Osteocyte (in vitro differentiated cells): ENCODE measurements at regions not wholly inside any gene's neighbourhood (a gene's known extent, or its start where the extent isn't known, plus 50 kb on each side); places are given as distances from the start of the nearest gene placed in this dataset.

Experiments
- DNase-seq: peaks from one replicate; pipeline ENCODE4 v3.0.0; 2021; ENCODE audit warnings: mixed read lengths; ENCODE audit not compliant: unreplicated experiment; ENCODE audit errors: extremely low spot score
- H3K27ac Mint-ChIP-seq: one replicate; pipeline ENCODE4 v1.8.0; 2021; ENCODE audit warnings: mild to moderate bottlenecking, mixed read lengths; ENCODE audit not compliant: unreplicated experiment
- H3K27me3 Mint-ChIP-seq: one replicate; pipeline ENCODE4 v1.8.0; 2021; ENCODE audit warnings: mixed read lengths; ENCODE audit not compliant: unreplicated experiment
- H3K36me3 Mint-ChIP-seq: one replicate; pipeline ENCODE4 v1.8.0; 2021; ENCODE audit warnings: mixed read lengths; ENCODE audit not compliant: unreplicated experiment
- H3K4me1 Mint-ChIP-seq: one replicate; pipeline ENCODE4 v1.8.0; 2021; ENCODE audit warnings: mixed read lengths; ENCODE audit not compliant: unreplicated experiment
- H3K4me3 Mint-ChIP-seq: one replicate; pipeline ENCODE4 v1.8.0; 2021; ENCODE audit warnings: mild to moderate bottlenecking, moderate library complexity, mixed read lengths; ENCODE audit not compliant: unreplicated experiment
- H3K9me3 Mint-ChIP-seq: one replicate; pipeline ENCODE4 v1.8.0; 2021; ENCODE audit warnings: mixed read lengths; ENCODE audit not compliant: unreplicated experiment
- CTCF ChIP-seq: fragments of 200-600 bp; sonication (generic); IDR thresholded peaks from 2 replicates; pipeline ENCODE4 v1.5.0; 2021; ENCODE audit warnings: antibody characterized with exemption, mild to moderate bottlenecking, moderate library complexity

- no peak overlapping the region for H3K4me3 Mint-ChIP-seq
- H3K36me3 Mint-ChIP-seq: no peaks in the 10 kb centered on the region
- H3K4me1 Mint-ChIP-seq: no peaks in the 10 kb centered on the region
- no peak for TF ChIP-seq CTCF
- H3K27me3 Mint-ChIP-seq: no peaks in the 10 kb centered on the region
- DNase-seq: no peak
- no peaks in the 10 kb centered on the region for H3K9me3 Mint-ChIP-seq
- H3K27ac Mint-ChIP-seq: no peak overlapping the region
Measured at GRCh38 chr12:84607170-84607819, 305.3 kb downstream of the SLC6A15 start.

GRCh38 chr12:84605983-84606382 lies 306.6 kb downstream of the SLC6A15 start:
- Mint-ChIP-seq H3K27ac (no peak overlapping the region), H3K27me3 (no peaks in the 10 kb centered on the region), H3K4me1 (no peaks in the 10 kb centered on the region), H3K4me3 (no peak overlapping the region), H3K9me3 (no peaks in the 10 kb centered on the region), H3K36me3 (no peaks in the 10 kb centered on the region)
- DNase-seq: no peak
- TF ChIP-seq CTCF: no peak

GRCh38 chr12:84604551-84604950 lies 308.0 kb downstream of the SLC6A15 start:
- DNase-seq: no peak
- Mint-ChIP-seq H3K27ac (no peak overlapping the region), H3K36me3 (no peaks in the 10 kb centered on the region), H3K4me3 (no peak overlapping the region), H3K9me3 (no peaks in the 10 kb centered on the region), H3K4me1 (no peaks in the 10 kb centered on the region), H3K27me3 (no peaks in the 10 kb centered on the region)
- no peak for TF ChIP-seq CTCF

GRCh38 chr12:84603484-84604248 lies 308.9 kb downstream of the SLC6A15 start:
- no peak for TF ChIP-seq CTCF
- Mint-ChIP-seq H3K27me3 (no peaks in the 10 kb centered on the region), H3K9me3 (no peaks in the 10 kb centered on the region)

GRCh38 chr12:84601483-84601882 lies 311.1 kb downstream of the SLC6A15 start:
- Mint-ChIP-seq H3K4me1 (no peaks in the 10 kb centered on the region), H3K4me3 (no peak overlapping the region), H3K27ac (no peak overlapping the region), H3K9me3 (no peaks in the 10 kb centered on the region), H3K27me3 (no peaks in the 10 kb centered on the region), H3K36me3 (no peaks in the 10 kb centered on the region)
- TF ChIP-seq CTCF: no peak
- DNase-seq: no peak

More at GRCh38 chr12:84603484-84604248, 308.9 kb downstream of the SLC6A15 start:
- DNase-seq: no peak
- Mint-ChIP-seq H3K4me1 (no peaks in the 10 kb centered on the region), H3K27ac (no peak overlapping the region), H3K36me3 (no peaks in the 10 kb centered on the region), H3K4me3 (no peak overlapping the region)
